Activated CD4-positive, alpha-beta memory T cell treated with anti-CD3 and anti-CD28 coated beads for 36 hours (primary cell): ENCODE measurements at regions not wholly inside any gene's neighbourhood (a gene's known extent, or its start where the extent isn't known, plus 50 kb on each side); places are given as distances from the start of the nearest gene placed in this dataset.
"Not testable (repeated sequence)": the region's sequence is repeated elsewhere in the genome, so short reads cannot be mapped to it uniquely, and the experiment has no call there.

ENCODE experiments used
- CTCF ChIA-PET: fragments of 350-600 bp; sonication (Branson Sonifier 250); formaldehyde crosslinking; loops from one replicate; lab custom pipeline; 2021; ENCODE audit warnings: antibody characterized with exemption, inconsistent platforms; lab: Charles Lee
- POLR2A ChIA-PET: fragments of 350-600 bp; sonication (Branson Sonifier 250); formaldehyde crosslinking; loops from one replicate; lab custom pipeline; 2021; ENCODE audit warnings: antibody characterized with exemption; lab: Charles Lee
- DNase-seq: peaks from one replicate; pipeline ENCODE4 v3.0.0-alpha.2; 2020
- H3K27ac Mint-ChIP-seq: one replicate; pipeline ENCODE4 v1.8.0; 2021; ENCODE audit warnings: mixed read lengths
- H3K27me3 Mint-ChIP-seq: one replicate; pipeline ENCODE4 v1.8.0; 2021; ENCODE audit warnings: mixed read lengths
- H3K36me3 Mint-ChIP-seq: one replicate; pipeline ENCODE4 v1.8.0; 2021; ENCODE audit warnings: mixed read lengths
- H3K4me1 Mint-ChIP-seq: one replicate; pipeline ENCODE4 v1.8.0; 2021; ENCODE audit warnings: low read depth, mixed read lengths
- H3K4me3 Mint-ChIP-seq: one replicate; pipeline ENCODE4 v1.8.0; 2021; ENCODE audit warnings: mild to moderate bottlenecking, mixed read lengths
- H3K9me3 Mint-ChIP-seq: one replicate; pipeline ENCODE4 v1.8.0; 2021; ENCODE audit warnings: mixed read lengths
- intact Hi-C: fragments of 100-400 bp; cut with micrococcal nuclease; formaldehyde crosslinking; loops from one replicate; pipeline ENCODE4 v1.15.1; 2023

DNA sequence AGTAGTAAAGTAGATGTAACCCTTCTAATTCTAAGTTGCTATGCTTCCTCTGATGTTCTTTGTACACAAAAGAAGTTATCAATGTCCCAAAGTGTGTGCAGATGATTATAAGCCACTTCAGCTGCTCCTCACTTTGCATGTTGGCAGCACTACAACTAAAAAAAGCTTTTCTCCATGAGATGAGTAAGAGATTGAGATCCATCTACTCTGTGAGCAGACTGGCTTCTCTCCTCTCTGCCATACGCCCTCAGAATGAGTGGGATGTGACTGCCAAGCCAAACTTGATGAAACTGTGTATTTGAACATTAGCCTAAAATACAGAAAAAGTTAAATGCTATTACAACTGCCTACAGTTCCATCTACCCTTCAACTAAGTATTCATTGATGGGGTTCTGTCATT is 102.9 kb upstream of the ETV1 start:
- H3K9me3 Mint-ChIP-seq = peaks cover 3% of the 10 kb centered on the region
- CTCF ChIA-PET = no interaction called here
- H3K4me1 Mint-ChIP-seq = no peaks in the 10 kb centered on the region
- no peak for DNase-seq
- H3K27me3 Mint-ChIP-seq = peaks cover 2% of the 10 kb centered on the region
- no peak overlapping the region for H3K27ac Mint-ChIP-seq
- no peaks in the 10 kb centered on the region for H3K36me3 Mint-ChIP-seq
- intact Hi-C loops = no loop called here
- no peak overlapping the region for H3K4me3 Mint-ChIP-seq
- POLR2A ChIA-PET = no interaction called here

DNA sequence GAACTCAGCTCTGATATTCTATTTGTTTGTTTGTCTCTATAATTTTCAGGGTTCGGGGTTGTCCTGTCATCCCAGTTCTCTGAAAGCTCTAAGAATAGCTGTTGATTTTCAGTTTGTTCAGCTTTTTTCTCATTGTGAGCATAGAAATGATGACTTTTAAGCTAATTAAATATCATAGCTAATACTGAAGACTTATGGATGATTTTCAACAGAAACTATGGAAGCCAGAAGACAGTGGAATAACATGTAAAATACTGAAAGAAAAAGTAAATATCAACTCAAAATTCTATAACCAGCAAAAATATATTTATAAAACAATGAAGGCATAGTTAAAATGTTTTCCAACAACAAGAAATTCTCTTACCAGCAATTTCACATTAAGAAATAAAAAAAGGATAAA is 96.4 kb upstream of the ETV1 start:
- Mint-ChIP-seq H3K4me3 (no peak overlapping the region), H3K4me1 (no peaks in the 10 kb centered on the region), H3K27me3 (no peaks in the 10 kb centered on the region), H3K36me3 (no peaks in the 10 kb centered on the region), H3K27ac (no peak overlapping the region), H3K9me3 (peaks cover 23% of the 10 kb centered on the region)
- ChIA-PET CTCF (no interaction called here), POLR2A (no interaction called here)
- no peak for DNase-seq
- intact Hi-C loops = no loop called here

DNA sequence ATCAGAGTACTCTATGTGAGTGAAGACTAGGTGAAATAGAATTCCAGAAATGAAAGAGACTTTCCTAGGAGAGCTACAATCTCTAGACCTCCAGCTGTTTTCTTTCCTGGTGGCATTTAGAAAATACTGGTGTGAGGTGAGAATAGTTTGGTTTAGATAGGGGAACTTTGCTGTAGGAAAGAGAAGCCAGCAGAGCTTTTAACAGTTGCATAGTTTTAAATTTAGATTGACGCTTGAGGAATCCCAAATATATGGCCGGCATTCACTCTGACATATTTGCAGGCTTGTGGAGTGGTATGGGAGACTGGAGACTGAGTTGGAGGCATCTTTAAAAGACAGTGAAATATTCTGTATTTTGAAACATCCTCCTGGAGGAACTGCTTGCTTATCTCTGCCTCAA is 94.3 kb upstream of the ETV1 start:
- Mint-ChIP-seq H3K27me3 (no peaks in the 10 kb centered on the region), H3K9me3 (peaks cover 23% of the 10 kb centered on the region), H3K36me3 (no peaks in the 10 kb centered on the region), H3K4me3 (no peak overlapping the region), H3K27ac (no peak overlapping the region), H3K4me1 (no peaks in the 10 kb centered on the region)
- POLR2A ChIA-PET = no interaction called here
- CTCF ChIA-PET = no interaction called here
- intact Hi-C loops = no loop called here
- DNase-seq = no peak

GRCh38 chr7:14073988-14074387 is 84.5 kb upstream of the ETV1 start:
- CTCF ChIA-PET = no interaction called here
- POLR2A ChIA-PET = no interaction called here
- intact Hi-C loops = no loop called here

DNA sequence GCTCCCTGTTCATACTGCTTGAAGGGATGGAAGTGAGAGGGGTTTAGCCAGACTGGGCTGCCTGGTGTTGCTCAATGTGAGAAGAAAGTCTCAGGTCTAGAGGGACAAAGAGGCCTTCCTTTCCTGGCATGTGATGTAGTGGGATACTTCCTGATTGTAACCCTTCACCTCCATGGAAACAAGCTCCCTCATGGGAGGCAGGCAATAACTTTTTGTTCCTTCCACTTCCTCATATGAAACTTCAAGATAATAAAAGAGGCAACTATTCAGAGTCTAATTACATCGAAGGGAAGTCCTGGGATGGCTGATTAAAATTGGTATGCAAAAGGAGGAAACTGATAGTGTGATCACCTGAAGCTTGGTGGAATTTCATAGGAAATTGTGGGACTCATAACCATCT is 84.1 kb upstream of the ETV1 start:
- Mint-ChIP-seq H3K9me3 (no peaks in the 10 kb centered on the region), H3K4me3 (no peak overlapping the region)

More at GRCh38 chr7:14073988-14074387, 84.5 kb upstream of the ETV1 start:
- Mint-ChIP-seq H3K4me3 (no peak overlapping the region), H3K4me1 (no peaks in the 10 kb centered on the region), H3K27me3 (no peaks in the 10 kb centered on the region), H3K27ac (no peak overlapping the region), H3K9me3 (no peaks in the 10 kb centered on the region), H3K36me3 (no peaks in the 10 kb centered on the region)
- DNase-seq = no peak

GRCh38 chr7:14071045-14071444 is 81.6 kb upstream of the ETV1 start:
- CTCF ChIA-PET = no interaction called here
- no peak overlapping the region for H3K27ac Mint-ChIP-seq

More for the DNA sequence above, 84.1 kb upstream of the ETV1 start:
- intact Hi-C loops = no loop called here
- DNase-seq = no peak
- Mint-ChIP-seq H3K4me1 (no peaks in the 10 kb centered on the region), H3K36me3 (no peaks in the 10 kb centered on the region), H3K27ac (no peak overlapping the region), H3K27me3 (no peaks in the 10 kb centered on the region)
- CTCF ChIA-PET = no interaction called here
- POLR2A ChIA-PET = no interaction called here

GRCh38 chr7:14069961-14070360 is 80.5 kb upstream of the ETV1 start:
- CTCF ChIA-PET = no interaction called here
- intact Hi-C loops = no loop called here

More at GRCh38 chr7:14071045-14071444, 81.6 kb upstream of the ETV1 start:
- no peaks in the 10 kb centered on the region for H3K4me1 Mint-ChIP-seq
- POLR2A ChIA-PET = no interaction called here
- DNase-seq = no peak
- intact Hi-C loops = no loop called here
- H3K27me3 Mint-ChIP-seq = no peaks in the 10 kb centered on the region
- no peaks in the 10 kb centered on the region for H3K36me3 Mint-ChIP-seq
- peaks cover 2% of the 10 kb centered on the region for H3K9me3 Mint-ChIP-seq
- no peak overlapping the region for H3K4me3 Mint-ChIP-seq

DNA sequence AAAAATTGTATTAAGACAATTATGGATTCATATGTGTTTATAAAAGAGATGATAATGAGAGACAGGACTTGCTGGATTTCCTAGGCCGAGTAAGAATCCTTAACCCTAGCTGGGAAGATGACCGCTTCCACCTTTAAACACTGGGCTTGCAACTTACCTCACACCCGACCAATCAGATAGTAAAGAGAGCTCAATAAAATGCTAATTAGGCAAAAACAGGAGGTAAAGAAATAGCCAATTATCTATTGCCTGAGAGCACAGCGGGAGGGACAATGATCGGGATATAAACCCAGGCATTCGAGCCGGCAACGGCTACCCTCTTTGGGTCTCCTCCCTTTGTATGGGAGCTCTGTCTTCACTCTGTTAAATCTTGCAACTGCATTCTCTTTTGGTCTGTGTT is 77.3 kb upstream of the ETV1 start:
- H3K4me1 Mint-ChIP-seq, H3K4me3 Mint-ChIP-seq, H3K9me3 Mint-ChIP-seq, CTCF ChIA-PET, H3K27me3 Mint-ChIP-seq, POLR2A ChIA-PET, H3K36me3 Mint-ChIP-seq, H3K27ac Mint-ChIP-seq, DNase-seq, intact Hi-C loops: not testable (repeated sequence)

More at GRCh38 chr7:14069961-14070360, 80.5 kb upstream of the ETV1 start:
- H3K36me3 Mint-ChIP-seq = no peaks in the 10 kb centered on the region
- peaks cover 2% of the 10 kb centered on the region for H3K9me3 Mint-ChIP-seq
- no peaks in the 10 kb centered on the region for H3K27me3 Mint-ChIP-seq
- H3K27ac Mint-ChIP-seq = no peak overlapping the region
- POLR2A ChIA-PET = no interaction called here
- no peaks in the 10 kb centered on the region for H3K4me1 Mint-ChIP-seq
- H3K4me3 Mint-ChIP-seq = no peak overlapping the region
- no peak for DNase-seq

DNA sequence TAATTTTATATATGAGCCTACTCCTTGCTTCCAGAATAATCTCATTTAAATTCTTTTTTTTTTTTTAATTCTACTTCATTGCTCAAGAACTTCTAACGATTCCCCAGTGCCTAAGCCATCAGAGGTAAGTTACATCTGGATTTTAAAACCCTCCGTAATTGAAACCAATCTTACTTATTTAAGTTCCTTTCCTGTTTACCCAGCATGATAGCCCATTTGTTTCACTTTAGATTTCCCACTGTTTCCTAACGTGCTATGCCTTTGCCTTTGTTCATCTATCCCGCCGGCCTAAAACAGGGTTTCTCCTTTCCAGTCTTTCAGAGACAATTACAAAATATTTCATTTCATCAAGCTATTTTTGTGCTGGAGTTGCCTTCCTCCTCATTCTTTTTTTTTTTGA is 75.8 kb upstream of the ETV1 start:
- ChIA-PET POLR2A (no interaction called here), CTCF (no interaction called here)
- intact Hi-C loops = no loop called here
- H3K27ac Mint-ChIP-seq = no peak overlapping the region
- no peaks in the 10 kb centered on the region for H3K4me1 Mint-ChIP-seq
- DNase-seq = no peak
- H3K9me3 Mint-ChIP-seq = peaks cover 2% of the 10 kb centered on the region
- no peaks in the 10 kb centered on the region for H3K36me3 Mint-ChIP-seq
- no peak overlapping the region for H3K4me3 Mint-ChIP-seq
- no peaks in the 10 kb centered on the region for H3K27me3 Mint-ChIP-seq

DNA sequence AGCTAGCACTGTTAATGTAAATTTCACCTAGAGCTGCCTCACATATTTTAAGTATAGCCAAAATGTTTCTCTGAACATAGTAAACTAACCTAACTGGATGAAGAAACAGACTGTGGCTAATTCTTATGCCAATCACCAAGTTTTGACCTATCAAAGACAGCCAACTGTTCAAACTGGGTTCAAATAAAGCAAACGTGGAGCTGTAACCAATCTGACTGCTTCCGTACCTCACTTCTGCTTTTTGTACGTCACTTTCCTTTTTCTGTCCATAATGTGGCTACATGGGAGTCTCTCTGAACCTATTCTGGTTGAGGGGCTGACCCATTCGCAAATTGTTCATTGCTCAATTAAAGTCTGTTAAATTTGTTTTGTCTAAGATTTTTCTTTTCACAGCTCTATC is 66.3 kb upstream of the ETV1 start:
- Mint-ChIP-seq H3K27ac (no peak overlapping the region), H3K4me1 (no peaks in the 10 kb centered on the region), H3K9me3 (no peaks in the 10 kb centered on the region), H3K27me3 (no peaks in the 10 kb centered on the region), H3K4me3 (no peak overlapping the region), H3K36me3 (no peaks in the 10 kb centered on the region)
- ChIA-PET CTCF (interaction anchor here (1.1 kb wide), 1 partner anchor 635 kb away, joined by 5 read pairs; no protein-coding TSS in a partner anchor), POLR2A (no interaction called here)
- intact Hi-C loops = no loop called here
- DNase-seq = no peak

GRCh38 chr7:14054125-14054524 is 64.7 kb upstream of the ETV1 start:
- ChIA-PET POLR2A (no interaction called here), CTCF (no interaction called here)
- intact Hi-C loops = no loop called here
- Mint-ChIP-seq H3K4me3 (no peak overlapping the region), H3K27ac (no peak overlapping the region), H3K27me3 (no peaks in the 10 kb centered on the region), H3K4me1 (no peaks in the 10 kb centered on the region), H3K9me3 (no peaks in the 10 kb centered on the region), H3K36me3 (no peaks in the 10 kb centered on the region)
- DNase-seq = no peak

DNA sequence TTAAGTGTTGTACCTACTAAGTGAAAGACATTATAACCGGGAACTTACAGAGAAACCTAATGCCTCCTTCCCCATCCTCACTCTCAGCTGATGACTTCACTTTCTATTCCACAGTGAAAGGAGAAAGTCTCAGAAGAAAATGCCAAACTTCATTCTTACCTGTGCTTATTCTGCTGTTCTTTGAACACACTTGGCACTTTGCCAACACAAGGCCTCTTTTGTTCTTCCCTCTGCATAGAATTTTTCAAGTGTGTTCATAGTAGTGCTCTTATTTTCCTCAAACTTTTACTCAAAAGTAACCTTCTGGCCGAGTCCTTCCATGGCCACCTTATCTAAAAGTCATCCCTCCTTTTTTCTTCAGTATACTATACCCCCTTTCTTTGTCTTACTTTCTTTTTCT is 59.4 kb upstream of the ETV1 start:
- ChIA-PET POLR2A (no interaction called here), CTCF (no interaction called here)
- Mint-ChIP-seq H3K9me3 (peaks cover 2% of the 10 kb centered on the region), H3K4me1 (no peaks in the 10 kb centered on the region), H3K4me3 (no peak overlapping the region), H3K36me3 (no peaks in the 10 kb centered on the region), H3K27me3 (no peaks in the 10 kb centered on the region), H3K27ac (no peak overlapping the region)
- DNase-seq = no peak
- intact Hi-C loops = no loop called here

DNA sequence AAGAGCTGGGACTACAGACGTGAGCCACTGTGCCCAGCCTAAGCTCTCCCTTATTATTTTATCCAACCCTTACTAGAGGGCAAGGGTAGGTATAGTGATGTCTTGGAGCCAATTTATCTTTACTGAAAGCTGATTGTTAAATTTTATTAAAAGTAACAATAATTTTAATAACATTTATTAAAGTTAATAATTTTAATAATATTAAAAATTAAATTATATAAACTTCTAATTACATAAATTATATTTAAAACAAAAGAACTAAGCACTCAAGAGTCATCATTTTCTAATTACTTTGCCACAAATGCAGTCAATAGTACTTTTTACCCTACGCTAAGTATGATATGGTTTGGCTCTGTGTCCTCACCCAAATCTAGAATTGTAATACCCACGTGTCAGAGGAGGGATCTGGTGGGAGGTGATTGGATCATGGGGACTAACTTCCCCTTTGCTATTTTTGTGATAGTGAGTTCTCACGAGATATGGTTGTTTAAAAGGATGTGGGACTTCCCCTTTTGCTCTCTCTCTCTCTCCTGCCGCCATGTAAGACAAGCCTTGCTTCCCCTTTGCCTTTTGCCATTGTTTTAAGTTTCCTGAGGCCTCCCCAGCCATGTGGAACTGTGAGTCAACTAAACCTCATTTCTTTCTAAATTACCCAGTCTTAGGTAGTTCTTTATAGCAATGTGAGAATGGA is 58.4 kb upstream of the ETV1 start:
- Mint-ChIP-seq H3K4me1 (no peaks in the 10 kb centered on the region), H3K4me3 (no peak overlapping the region), H3K27me3 (no peaks in the 10 kb centered on the region), H3K27ac (no peak overlapping the region), H3K9me3 (peaks cover 2% of the 10 kb centered on the region), H3K36me3 (no peaks in the 10 kb centered on the region)
- POLR2A ChIA-PET = no interaction called here
- CTCF ChIA-PET = no interaction called here
- intact Hi-C loops = no loop called here
- DNase-seq = no peak
